HG03159 (cell line): ENCODE measurements at regions not wholly inside any gene's neighbourhood (a gene's known extent, or its start where the extent isn't known, plus 50 kb on each side); places are given as distances from the start of the nearest gene placed in this dataset.
A peak's percentile ranks its signal among the peaks of the same experiment; 100 is the strongest.
"Not testable (repeated sequence)": the region's sequence is repeated elsewhere in the genome, so short reads cannot be mapped to it uniquely, and the experiment has no call there.

Experiments used
- ATAC-seq: cut with Tn5 transposase; IDR thresholded peaks from one replicate; pipeline ENCODE4 v1.9.1; 2021; ENCODE audit warnings: mild to moderate bottlenecking, moderate library complexity; ENCODE audit not compliant: unreplicated experiment

- no peak for ATAC-seq
Measured at GRCh38 chr6:166253778-166254204, 54.4 kb downstream of the PRR18 start.

- ATAC-seq: peak; percentile 58
Measured at GRCh38 chr6:166253281-166253681, 54.9 kb downstream of the PRR18 start.

GRCh38 chr6:166252601-166253000 is 55.6 kb downstream of the PRR18 start:
- ATAC-seq: no peak

- no peak for ATAC-seq
Measured at GRCh38 chr6:166251655-166252054, 56.5 kb downstream of the PRR18 start.

GRCh38 chr6:166251211-166251610 is 57.0 kb downstream of the PRR18 start:
- no peak for ATAC-seq

- not testable (repeated sequence) for ATAC-seq
Measured at GRCh38 chr6:166249061-166249785, 59.0 kb downstream of the PRR18 start.

GRCh38 chr6:166245148-166245547 is 63.0 kb downstream of the PRR18 start:
- peak; percentile 13 for ATAC-seq

- ATAC-seq: peak; percentile 87
Measured at GRCh38 chr6:166244353-166245045, 63.7 kb downstream of the PRR18 start.

- ATAC-seq: no peak
Measured at GRCh38 chr6:166242888-166243287, 65.3 kb downstream of the PRR18 start.

GRCh38 chr6:166241974-166242373 is 66.2 kb downstream of the PRR18 start:
- no peak for ATAC-seq

- ATAC-seq: no peak
Measured at GRCh38 chr6:166240889-166241288, 67.3 kb downstream of the PRR18 start.

- ATAC-seq: no peak
Measured at GRCh38 chr6:166237617-166238016, 70.0 kb upstream of the TBXT start.

- no peak for ATAC-seq
Measured at GRCh38 chr6:166236596-166236995, 68.9 kb upstream of the TBXT start.

- ATAC-seq: no peak
Measured at GRCh38 chr6:166235666-166236292, 68.1 kb upstream of the TBXT start.

- not testable (repeated sequence) for ATAC-seq
Measured at GRCh38 chr6:166231181-166231580, 63.5 kb upstream of the TBXT start.

- ATAC-seq: no peak
Measured at GRCh38 chr6:166228839-166229528, 61.3 kb upstream of the TBXT start.

GRCh38 chr6:166228425-166228824 is 60.8 kb upstream of the TBXT start:
- no peak for ATAC-seq

- no peak for ATAC-seq
Measured at GRCh38 chr6:166223079-166223478, 55.4 kb upstream of the TBXT start.

GRCh38 chr6:166222631-166223030 is 55.0 kb upstream of the TBXT start:
- ATAC-seq: no peak

GRCh38 chr6:166221636-166222035 is 54.0 kb upstream of the TBXT start:
- ATAC-seq: no peak

GRCh38 chr6:166221040-166221439 is 53.4 kb upstream of the TBXT start:
- ATAC-seq: no peak
